Endothelial cell of umbilical vein (primary cell): ENCODE measurements at regions not wholly inside any gene's neighbourhood (a gene's known extent, or its start where the extent isn't known, plus 50 kb on each side); places are given as distances from the start of the nearest gene placed in this dataset.

Source experiments
- BruUV-seq: library from RNA; stranded (reverse); fragments of 400-500 nt; replicated peaks from 2 replicates; lab custom pipeline; 2021; lab: Mats Ljungman, UMichigan
- CTCF ChIA-PET: fragments of 300-600, 350-600 bp; sonication (Branson Sonifier 250); formaldehyde crosslinking; loops from one replicate; lab custom pipeline; 2021; ENCODE audit warnings: antibody characterized with exemption, inconsistent platforms; lab: Charles Lee
- POLR2A ChIA-PET: fragments of 300-600, 350-600 bp; sonication (Branson Sonifier 250); formaldehyde crosslinking; loops from one replicate; lab custom pipeline; 2021; ENCODE audit warnings: antibody characterized with exemption, inconsistent platforms; lab: Charles Lee
- DNase-seq: peaks from one replicate; pipeline ENCODE4 v3.0.0-alpha.2; 2011; ENCODE audit warnings: low read depth, low spot score
- FAIRE-seq: peaks from 2 replicates; lab custom pipeline; 2011; peaks lifted over from hg19 to GRCh38; lab: Jason Lieb, UNC
- H2AFZ ChIP-seq: 2 replicates; pipeline ENCODE4 v1.6.0; 2012; ENCODE audit warnings: low read depth, low read length, control low read depth, inconsistent platforms
- H3K27ac ChIP-seq: 2 replicates; pipeline ENCODE4 v1.5.1; 2011; ENCODE audit warnings: low read depth, mild to moderate bottlenecking, control low read depth, low read length, moderate library complexity; ENCODE audit not compliant: insufficient read depth
- H3K27me3 ChIP-seq, 2 experiments: 2 replicates each; pipeline versions ENCODE4 v1.6.0 to v1.6.1; 2011; ENCODE audit warnings: low read length in 2 of 2, mixed read lengths in 1 of 2; ENCODE audit not compliant: control insufficient read depth in 2 of 2, insufficient read depth in 2 of 2
- H3K36me3 ChIP-seq, 2 experiments: 2 replicates in 1 of 2; 3 replicates in 1 of 2; pipeline ENCODE4 v1.5.1; 2011; ENCODE audit warnings: low read length in 2 of 2, mild to moderate bottlenecking in 1 of 2, moderate library complexity in 1 of 2; ENCODE audit not compliant: control insufficient read depth in 2 of 2, insufficient read depth in 2 of 2; ENCODE audit errors: extremely low read depth in 1 of 2
- H3K4me1 ChIP-seq: 3 replicates; pipeline ENCODE4 v1.5.1; 2011; ENCODE audit warnings: mild to moderate bottlenecking, low read length; ENCODE audit not compliant: control insufficient read depth, insufficient read depth; ENCODE audit errors: extremely low read depth
- H3K4me2 ChIP-seq: 2 replicates; pipeline ENCODE4 v1.6.1; 2011; ENCODE audit warnings: low read length, control low read depth, mixed read lengths; ENCODE audit not compliant: insufficient read depth
- H3K4me3 ChIP-seq, 3 experiments: fragments of 200-600 bp in 1 of 3; sonication (generic), shearing (Covaris generic) in 1 of 3; replicated peaks in 1 of 3; 2 replicates each; pipeline ENCODE4 v1.5.1; 2011 to 2016; ENCODE audit warnings: control low read depth in 3 of 3, low read length in 3 of 3, mild to moderate bottlenecking in 2 of 3, inconsistent platforms in 1 of 3, low read depth in 1 of 3, moderate library complexity in 1 of 3; ENCODE audit not compliant: insufficient read depth in 1 of 3
- H3K79me2 ChIP-seq: 2 replicates; pipeline ENCODE4 v1.6.0; 2012; ENCODE audit warnings: low read length, inconsistent platforms; ENCODE audit not compliant: control insufficient read depth, insufficient read depth
- H3K9ac ChIP-seq: replicated peaks from 2 replicates; pipeline ENCODE3; 2011; ENCODE audit warnings: low read length, control low read depth; ENCODE audit not compliant: insufficient read depth; ENCODE audit errors: extremely low read depth
- H3K9me1 ChIP-seq: replicated peaks from 3 replicates; pipeline ENCODE4 v1.6.0; 2011; ENCODE audit warnings: mild to moderate bottlenecking, low read length; ENCODE audit not compliant: control insufficient read depth, insufficient read depth; ENCODE audit errors: extremely low read depth
- H3K9me3 ChIP-seq: replicated peaks from 2 replicates; pipeline ENCODE4 v1.5.1; 2012; ENCODE audit warnings: low read length, inconsistent platforms; ENCODE audit not compliant: control insufficient read depth, insufficient read depth
- H4K20me1 ChIP-seq: replicated peaks from 2 replicates; pipeline ENCODE3; 2011; ENCODE audit warnings: mild to moderate bottlenecking, low read length; ENCODE audit not compliant: control insufficient read depth, insufficient read depth; ENCODE audit errors: extremely low read depth
- EZH2 ChIP-seq: IDR thresholded peaks from 2 replicates; pipeline ENCODE4 v1.6.1; 2012; ENCODE audit warnings: borderline replicate concordance, low read depth, mild to moderate bottlenecking, moderate library complexity, low read length, inconsistent platforms; ENCODE audit not compliant: severe bottlenecking
- FOS ChIP-seq: IDR thresholded peaks from 2 replicates; pipeline ENCODE4 v1.6.1; 2011; ENCODE audit warnings: mild to moderate bottlenecking, low read length, moderate library complexity, borderline replicate concordance; ENCODE audit not compliant: insufficient read depth
- GATA2 ChIP-seq: IDR thresholded peaks from 2 replicates; pipeline ENCODE4 v1.7.0; 2011; ENCODE audit warnings: low read depth, mild to moderate bottlenecking, moderate library complexity, mixed read lengths, low read length; ENCODE audit not compliant: insufficient read length, insufficient read depth
- POLR2A ChIP-seq: IDR thresholded peaks from 2 replicates; pipeline ENCODE4 v1.6.1; 2012; ENCODE audit warnings: low read depth, mild to moderate bottlenecking, control low read depth, low read length
- POLR2AphosphoS5 ChIP-seq: IDR thresholded peaks from 2 replicates; pipeline ENCODE4 v1.6.1; 2012; ENCODE audit warnings: low read depth, mild to moderate bottlenecking, control low read depth, low read length, moderate library complexity; ENCODE audit not compliant: insufficient read depth
- dilution Hi-C: fragments of 300-500 bp; cut with MboI; formaldehyde crosslinking; loops from one replicate; pipeline ENCODE4 v1.15.0; 2019; ENCODE audit warnings: low sequenced_read_pairs; ENCODE audit not compliant: extremely low pct_ligation_motif_present
- intact Hi-C: fragments of 100-400 bp; cut with micrococcal nuclease; formaldehyde crosslinking; loops from one replicate; pipeline ENCODE4 v1.10.0; 2022
- TF ChIP-seq, protein P1 (sequence below): IDR thresholded peaks from 2 replicates; pipeline ENCODE4 v1.6.1; 2011; ENCODE audit not compliant: insufficient read depth, insufficient read length
- TF ChIP-seq, protein P2 (sequence below), 2 donors: IDR thresholded peaks; 1 replicate in 1 of 2; 2 replicates in 1 of 2; pipeline ENCODE4 v1.5.1; 2011; ENCODE audit warnings: low read length in 2 of 2, mild to moderate bottlenecking in 2 of 2, moderate library complexity in 2 of 2, control low read depth in 1 of 2, inconsistent platforms in 1 of 2, low read depth in 1 of 2; ENCODE audit not compliant: insufficient read depth in 1 of 2; ENCODE audit errors: extremely low read depth in 1 of 2

DNA sequence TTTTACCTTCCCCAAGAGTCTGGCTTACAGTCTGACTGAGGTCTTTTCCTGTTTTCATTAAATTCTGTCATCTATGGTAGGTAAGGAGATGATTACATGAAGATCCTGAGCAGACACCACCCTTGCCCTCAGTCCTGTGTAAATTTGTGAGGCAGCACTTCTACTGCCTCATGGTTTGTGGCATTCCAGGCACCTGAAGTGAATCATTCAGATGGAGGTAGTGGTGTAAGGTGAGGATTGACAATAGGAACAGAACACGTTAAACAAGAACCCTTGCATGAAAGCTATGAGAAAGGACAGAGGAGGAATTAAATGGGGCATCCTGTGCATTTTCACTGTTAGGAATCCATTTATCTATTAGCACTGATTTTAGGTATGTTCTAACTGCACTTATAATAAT, 618.6 kb downstream of the TLL1 start:
- Histone ChIP-seq H3K4me2 (no peak overlapping the region), H3K27me3 (no peaks in the 10 kb centered on the region), H3K79me2 (no peaks in the 10 kb centered on the region), H3K27ac (no peak overlapping the region), H3K9ac (no peak overlapping the region), H4K20me1 (no peaks in the 10 kb centered on the region), H2AFZ (no peak overlapping the region), H3K4me1 (no peaks in the 10 kb centered on the region), H3K9me3 (no peaks in the 10 kb centered on the region), H3K36me3 (no peaks in the 10 kb centered on the region), H3K4me3 (no peak overlapping the region), H3K9me1 (no peaks in the 10 kb centered on the region)
- no TSS peak for BruUV-seq
- CTCF ChIA-PET: no interaction called here
- POLR2A ChIA-PET: no interaction called here
- TF ChIP-seq POLR2A (no peak), POLR2AphosphoS5 (no peak), GATA2 (no peak), FOS (no peak), EZH2 (no peak)
- TF ChIP-seq, protein P1, sequence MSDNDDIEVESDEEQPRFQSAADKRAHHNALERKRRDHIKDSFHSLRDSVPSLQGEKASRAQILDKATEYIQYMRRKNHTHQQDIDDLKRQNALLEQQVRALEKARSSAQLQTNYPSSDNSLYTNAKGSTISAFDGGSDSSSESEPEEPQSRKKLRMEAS: no peak
- TF ChIP-seq, protein P2, sequence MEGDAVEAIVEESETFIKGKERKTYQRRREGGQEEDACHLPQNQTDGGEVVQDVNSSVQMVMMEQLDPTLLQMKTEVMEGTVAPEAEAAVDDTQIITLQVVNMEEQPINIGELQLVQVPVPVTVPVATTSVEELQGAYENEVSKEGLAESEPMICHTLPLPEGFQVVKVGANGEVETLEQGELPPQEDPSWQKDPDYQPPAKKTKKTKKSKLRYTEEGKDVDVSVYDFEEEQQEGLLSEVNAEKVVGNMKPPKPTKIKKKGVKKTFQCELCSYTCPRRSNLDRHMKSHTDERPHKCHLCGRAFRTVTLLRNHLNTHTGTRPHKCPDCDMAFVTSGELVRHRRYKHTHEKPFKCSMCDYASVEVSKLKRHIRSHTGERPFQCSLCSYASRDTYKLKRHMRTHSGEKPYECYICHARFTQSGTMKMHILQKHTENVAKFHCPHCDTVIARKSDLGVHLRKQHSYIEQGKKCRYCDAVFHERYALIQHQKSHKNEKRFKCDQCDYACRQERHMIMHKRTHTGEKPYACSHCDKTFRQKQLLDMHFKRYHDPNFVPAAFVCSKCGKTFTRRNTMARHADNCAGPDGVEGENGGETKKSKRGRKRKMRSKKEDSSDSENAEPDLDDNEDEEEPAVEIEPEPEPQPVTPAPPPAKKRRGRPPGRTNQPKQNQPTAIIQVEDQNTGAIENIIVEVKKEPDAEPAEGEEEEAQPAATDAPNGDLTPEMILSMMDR (IDR thresholded peaks at IDR 0.05; ENCODE audit: extremely low read depth in 1 of 2, insufficient read depth in 1 of 2, low read depth in 1 of 2, low read length in 2 of 2): no peak
- dilution Hi-C loops: no loop called here
- no peak for DNase-seq
- no peak for FAIRE-seq
- intact Hi-C loops: no loop called here
